T-cell (primary cell): ENCODE measurements at regions not wholly inside any gene's neighbourhood (a gene's known extent, or its start where the extent isn't known, plus 50 kb on each side); places are given as distances from the start of the nearest gene placed in this dataset.

Experiments used
- ATAC-seq, 4 experiments: fragments of 200-7000 bp in 3 of 4; fragments of 150-1000 bp in 1 of 4; cut with Tn5 transposase; replicated peaks in 1 of 4; 1 replicate in 3 of 4; 2 replicates in 1 of 4; pipeline ENCODE4 v1.10.0; 2021; ENCODE audit warnings: moderate library complexity in 3 of 4, mild to moderate bottlenecking in 2 of 4, moderate number of reproducible peaks in 1 of 4
- CTCF ChIA-PET, 2 donors: fragments of 300-600 bp; sonication (Branson Sonifier 250); formaldehyde crosslinking; loops; one replicate each; lab custom pipeline; 2022; ENCODE audit warnings: antibody characterized with exemption in 2 of 2; lab: Charles Lee
- POLR2A ChIA-PET, 2 donors: fragments of 300-600 bp; sonication (Branson Sonifier 250); formaldehyde crosslinking; loops; one replicate each; lab custom pipeline; 2022; ENCODE audit warnings: antibody characterized with exemption in 2 of 2; lab: Charles Lee
- DNase-seq, 35 experiments: peaks; one replicate each; pipeline versions ENCODE4 v3.0.0 to v3.0.0-alpha.2; 2013 to 2023
- H3K27ac ChIP-seq: one replicate; pipeline ENCODE4 v1.5.1; 2013; ENCODE audit warnings: low read length
- H3K27me3 ChIP-seq, 2 experiments: replicated peaks in 1 of 2; 1 replicate in 1 of 2; 2 replicates in 1 of 2; pipeline versions ENCODE4 v1.6.1 to v1.7.0; 2013; ENCODE audit warnings: low read length in 1 of 2, mixed read lengths in 1 of 2; ENCODE audit not compliant: control insufficient read depth in 2 of 2, insufficient read depth in 2 of 2; ENCODE audit errors: extremely low read depth in 1 of 2
- H3K36me3 ChIP-seq, 2 donors: 1 replicate in 1 of 2; 2 replicates in 1 of 2; pipeline versions ENCODE4 v1.6.1 to v1.7.0; 2013; ENCODE audit warnings: low read length in 1 of 2; ENCODE audit not compliant: control insufficient read depth in 2 of 2, insufficient read depth in 1 of 2; ENCODE audit errors: extremely low read depth in 1 of 2
- H3K4me1 ChIP-seq, 2 experiments: 1 replicate in 1 of 2; 2 replicates in 1 of 2; pipeline versions ENCODE4 v1.6.1 to v1.7.0; 2013; ENCODE audit warnings: low read length in 2 of 2, mixed read lengths in 1 of 2; ENCODE audit not compliant: insufficient read depth in 2 of 2, control insufficient read depth in 1 of 2; ENCODE audit errors: extremely low read depth in 1 of 2
- H3K4me3 ChIP-seq, 2 donors: 1 replicate in 1 of 2; 2 replicates in 1 of 2; pipeline versions ENCODE4 v1.5.1 to v1.7.0; 2013; ENCODE audit warnings: mild to moderate bottlenecking in 2 of 2, low read length in 1 of 2, moderate library complexity in 1 of 2; ENCODE audit not compliant: control insufficient read depth in 1 of 2; ENCODE audit errors: extremely low read depth in 1 of 2
- H3K9me3 ChIP-seq: 2 replicates; pipeline ENCODE4 v1.7.0; 2013
- H3K27ac Mint-ChIP-seq, 2 donors: one replicate each; pipeline ENCODE4 v1.8.0; 2020 to 2021; ENCODE audit warnings: mild to moderate bottlenecking in 2 of 2, mixed read lengths in 2 of 2
- H3K27me3 Mint-ChIP-seq, 2 donors: one replicate each; pipeline ENCODE4 v1.8.0; 2021 to 2022; ENCODE audit warnings: mixed read lengths in 2 of 2
- H3K36me3 Mint-ChIP-seq: one replicate; pipeline ENCODE4 v1.8.0; 2021; ENCODE audit warnings: mixed read lengths
- H3K4me1 Mint-ChIP-seq, 3 donors: one replicate each; pipeline ENCODE4 v1.8.0; 2020 to 2022; ENCODE audit warnings: mixed read lengths in 3 of 3, mild to moderate bottlenecking in 1 of 3
- H3K4me3 Mint-ChIP-seq, 3 donors: one replicate each; pipeline ENCODE4 v1.8.0; 2020 to 2022; ENCODE audit warnings: mild to moderate bottlenecking in 3 of 3, mixed read lengths in 3 of 3, moderate library complexity in 3 of 3
- H3K9me3 Mint-ChIP-seq, 3 donors: one replicate each; pipeline ENCODE4 v1.8.0; 2020 to 2022; ENCODE audit warnings: mixed read lengths in 3 of 3
- WGBS: methylation state at CpG from one replicate; pipeline ENCODE4 v1.1.5; 2013; ENCODE audit warnings: missing lambda C conversion rate; ENCODE audit not compliant: insufficient coverage; 5-methylcytosine and 5-hydroxymethylcytosine counted together

DNA sequence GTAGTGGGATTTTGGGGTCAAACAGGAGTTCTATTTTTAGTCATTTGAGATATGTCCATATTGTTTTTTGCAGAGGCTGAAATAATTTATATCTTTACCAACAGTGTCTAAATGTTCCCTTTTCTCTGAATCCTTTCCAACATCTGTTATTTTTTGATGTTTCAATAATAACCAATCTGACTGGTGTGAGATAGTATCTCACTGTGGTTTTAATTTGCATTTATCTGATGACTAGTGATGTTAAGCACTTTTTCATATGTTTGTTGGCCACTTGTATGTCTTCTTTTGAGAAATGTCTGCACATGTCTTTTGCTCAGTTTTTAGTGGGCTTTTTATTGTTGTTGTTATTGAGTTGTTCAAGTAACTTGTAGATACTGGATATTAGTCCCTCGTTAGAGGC is 1325.0 kb downstream of the BRINP3 start:
- Mint-ChIP-seq H3K27ac (no peak overlapping the region), H3K27me3 (no peaks in the 10 kb centered on the region), H3K4me1 (no peaks in the 10 kb centered on the region), H3K4me3 (no peak overlapping the region), H3K36me3 (no peaks in the 10 kb centered on the region), H3K9me3 (peaks cover 7 to 18% (median 14%) of the 10 kb centered on the region in 3 donors)
- no CpG with 5 or more reads among the region's 1 CpG for WGBS
- H3K36me3 ChIP-seq = no peaks in the 10 kb centered on the region
- no peaks in the 10 kb centered on the region for H3K9me3 ChIP-seq
- no peaks in the 10 kb centered on the region for H3K27me3 ChIP-seq
- ChIA-PET CTCF (no interaction called here), POLR2A (no interaction called here)
- ATAC-seq (no peak), DNase-seq (no peak)
- no peak overlapping the region for H3K27ac ChIP-seq
- no peak overlapping the region for H3K4me3 ChIP-seq
- H3K4me1 ChIP-seq = no peaks in the 10 kb centered on the region

- Histone ChIP-seq H3K4me3 (no peak overlapping the region), H3K9me3 (no peaks in the 10 kb centered on the region), H3K4me1 (no peaks in the 10 kb centered on the region), H3K36me3 (no peaks in the 10 kb centered on the region), H3K27ac (no peak overlapping the region), H3K27me3 (no peaks in the 10 kb centered on the region)
- Mint-ChIP-seq H3K36me3 (no peaks in the 10 kb centered on the region), H3K9me3 (peaks cover 8 to 22% (median 9%) of the 10 kb centered on the region in 3 donors), H3K27me3 (no peaks in the 10 kb centered on the region), H3K27ac (no peak overlapping the region), H3K4me1 (no peaks in the 10 kb centered on the region), H3K4me3 (no peak overlapping the region)
- WGBS = 66% methylated on average over 5 of the region's 6 CpGs
- POLR2A ChIA-PET = no interaction called here
- DNase-seq = no peak
- CTCF ChIA-PET = no interaction called here
- ATAC-seq = no peak
These were observed 1319.5 kb downstream of the BRINP3 start for GRCh38 chr1:189158155-189158554.

DNA sequence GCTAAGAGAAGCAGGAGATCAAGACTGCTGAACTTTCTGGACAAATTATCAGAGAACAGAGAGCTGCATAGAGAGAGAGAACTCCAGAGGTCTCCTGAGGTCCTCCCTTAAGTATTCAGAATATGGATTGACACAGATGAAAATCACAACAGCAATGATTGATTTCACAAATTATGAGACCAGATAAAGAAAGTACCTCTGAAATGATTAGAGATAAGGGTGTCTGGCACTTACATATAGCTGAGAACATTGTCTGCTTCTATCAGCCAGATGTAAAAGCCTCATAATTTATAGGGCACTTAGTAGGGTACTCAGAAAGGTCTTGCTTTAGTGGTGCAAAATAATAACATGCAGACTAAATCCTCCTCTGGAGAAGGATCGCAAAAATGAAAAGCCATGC is 1301.8 kb downstream of the BRINP3 start:
- H3K9me3 ChIP-seq = no peaks in the 10 kb centered on the region
- Mint-ChIP-seq H3K27ac (no peak overlapping the region), H3K36me3 (no peaks in the 10 kb centered on the region), H3K4me1 (no peaks in the 10 kb centered on the region), H3K27me3 (no peaks in the 10 kb centered on the region), H3K9me3 (peaks cover 5 to 12% (median 11%) of the 10 kb centered on the region in 3 donors), H3K4me3 (no peak overlapping the region)
- CTCF ChIA-PET = no interaction called here
- DNase-seq (no peak), ATAC-seq (no peak)
- no peaks in the 10 kb centered on the region for H3K27me3 ChIP-seq
- H3K27ac ChIP-seq = no peak overlapping the region
- H3K36me3 ChIP-seq = no peaks in the 10 kb centered on the region
- POLR2A ChIA-PET = no interaction called here
- H3K4me1 ChIP-seq = no peaks in the 10 kb centered on the region
- no peak overlapping the region for H3K4me3 ChIP-seq
- WGBS = no CpG with 5 or more reads among the region's 1 CpG

DNA sequence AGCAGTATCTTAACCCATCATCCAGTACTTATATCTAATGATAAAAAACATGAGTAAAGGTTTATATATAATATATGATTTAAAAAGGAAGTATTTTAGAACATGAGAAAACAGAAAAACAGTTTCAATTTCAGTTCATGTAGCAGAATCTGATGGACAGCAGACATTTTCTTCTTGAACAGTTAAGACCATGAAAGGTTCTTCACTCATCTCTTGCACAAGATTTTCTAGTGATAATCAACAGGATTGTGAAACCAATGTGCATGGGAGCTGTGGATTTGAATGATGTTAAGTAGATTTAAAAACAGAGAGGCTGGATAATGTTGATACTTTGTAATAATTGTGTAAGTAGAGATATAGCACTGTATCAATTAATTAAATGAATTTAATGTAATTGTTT is 1297.6 kb downstream of the BRINP3 start:
- Histone ChIP-seq H3K36me3 (no peaks in the 10 kb centered on the region), H3K4me3 (no peak overlapping the region), H3K27me3 (no peaks in the 10 kb centered on the region), H3K27ac (no peak overlapping the region), H3K9me3 (no peaks in the 10 kb centered on the region), H3K4me1 (no peaks in the 10 kb centered on the region)
- Mint-ChIP-seq H3K4me3 (no peak overlapping the region), H3K9me3 (peaks cover 0 to 6% (median 0%) of the 10 kb centered on the region in 3 donors), H3K4me1 (no peaks in the 10 kb centered on the region), H3K36me3 (no peaks in the 10 kb centered on the region), H3K27me3 (no peaks in the 10 kb centered on the region), H3K27ac (no peak overlapping the region)
- ATAC-seq (no peak), DNase-seq (no peak)
- ChIA-PET CTCF (no interaction called here), POLR2A (no interaction called here)

DNA sequence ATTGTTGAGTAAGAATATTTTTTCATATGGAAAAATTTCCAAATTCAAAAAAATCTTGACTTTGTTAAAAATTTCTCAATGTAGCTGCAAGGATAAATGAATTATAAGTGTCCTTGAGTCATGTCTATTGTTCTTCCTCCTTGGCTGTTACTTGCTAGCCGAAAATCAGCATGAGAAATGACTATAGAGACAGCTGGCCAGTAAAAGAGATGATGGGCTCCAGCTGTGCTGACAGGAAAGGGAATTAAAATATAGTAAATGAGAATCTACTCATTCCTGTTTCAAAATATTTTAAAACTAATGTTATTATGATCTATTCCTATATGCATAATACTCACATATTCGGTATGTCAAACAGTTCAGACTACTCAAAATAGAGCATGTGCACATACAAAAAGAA is 1292.6 kb downstream of the BRINP3 start:
- no CpG with 5 or more reads among the region's 2 CpGs for WGBS
- Histone ChIP-seq H3K27me3 (no peaks in the 10 kb centered on the region), H3K4me1 (no peaks in the 10 kb centered on the region), H3K27ac (no peak overlapping the region), H3K4me3 (no peak overlapping the region), H3K9me3 (no peaks in the 10 kb centered on the region), H3K36me3 (no peaks in the 10 kb centered on the region)
- ATAC-seq = no peak
- no peak for DNase-seq
- Mint-ChIP-seq H3K4me1 (no peaks in the 10 kb centered on the region), H3K4me3 (no peak overlapping the region), H3K36me3 (no peaks in the 10 kb centered on the region), H3K9me3 (peaks cover 0 to 4% (median 3%) of the 10 kb centered on the region in 3 donors), H3K27me3 (no peaks in the 10 kb centered on the region), H3K27ac (no peak overlapping the region)
- CTCF ChIA-PET = no interaction called here
- POLR2A ChIA-PET = no interaction called here

- Histone ChIP-seq H3K27ac (no peak overlapping the region), H3K4me1 (no peaks in the 10 kb centered on the region), H3K4me3 (no peak overlapping the region), H3K9me3 (no peaks in the 10 kb centered on the region), H3K36me3 (no peaks in the 10 kb centered on the region), H3K27me3 (no peaks in the 10 kb centered on the region)
- no peak for DNase-seq
- Mint-ChIP-seq H3K4me3 (no peak overlapping the region), H3K27ac (no peak overlapping the region), H3K36me3 (no peaks in the 10 kb centered on the region), H3K4me1 (no peaks in the 10 kb centered on the region), H3K27me3 (no peaks in the 10 kb centered on the region), H3K9me3 (peaks cover 2 to 13% (median 8%) of the 10 kb centered on the region in 3 donors)
- CTCF ChIA-PET = no interaction called here
- no CpG with 5 or more reads among the region's 2 CpGs for WGBS
- no peak for ATAC-seq
- POLR2A ChIA-PET = no interaction called here
These were observed 1284.7 kb downstream of the BRINP3 start for GRCh38 chr1:189192741-189193520.

DNA sequence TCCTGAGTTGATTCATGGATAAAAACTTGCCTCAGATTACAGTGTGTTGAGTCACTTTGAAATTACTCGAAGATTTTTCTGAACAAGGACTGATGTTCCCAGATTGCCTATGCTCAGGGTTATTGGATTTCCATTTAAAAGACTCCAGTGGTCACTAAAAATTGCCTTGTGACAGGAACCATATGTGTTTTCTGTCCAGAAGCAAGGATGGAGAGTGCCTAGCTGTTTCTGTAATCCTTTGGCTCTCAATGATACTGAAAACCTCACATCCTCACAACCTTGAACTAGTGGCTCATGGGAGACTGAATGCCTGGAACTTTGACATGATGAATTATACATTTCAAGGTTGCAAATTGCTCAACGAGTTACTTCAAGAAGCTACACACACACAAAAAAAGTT is 1271.8 kb downstream of the BRINP3 start:
- Mint-ChIP-seq H3K36me3 (no peaks in the 10 kb centered on the region), H3K4me3 (no peak overlapping the region), H3K4me1 (no peaks in the 10 kb centered on the region), H3K9me3 (peaks cover 0 to 8% (median 5%) of the 10 kb centered on the region in 3 donors), H3K27me3 (no peaks in the 10 kb centered on the region), H3K27ac (no peak overlapping the region)
- Histone ChIP-seq H3K9me3 (no peaks in the 10 kb centered on the region), H3K4me1 (no peaks in the 10 kb centered on the region), H3K4me3 (no peak overlapping the region), H3K27me3 (no peaks in the 10 kb centered on the region), H3K27ac (no peak overlapping the region), H3K36me3 (no peaks in the 10 kb centered on the region)
- ChIA-PET POLR2A (no interaction called here), CTCF (no interaction called here)
- no peak for DNase-seq
- no peak for ATAC-seq
- WGBS = 89% methylated on average over 1 of the region's 2 CpGs
